Activated CD4-positive, alpha-beta T cell treated with anti-CD3 and anti-CD28 coated beads, Interleukin-10, Interleukin-2, amounts not matched to agents 100 ng/mL and 50 ng/mL, durations not matched to agents 16 hours and 8 hours (primary cell): ENCODE measurements at regions not wholly inside any gene's neighbourhood (a gene's known extent, or its start where the extent isn't known, plus 50 kb on each side); places are given as distances from the start of the nearest gene placed in this dataset.

Experiments
- DNase-seq: peaks from one replicate; pipeline ENCODE4 v3.0.0-alpha.2; 2020

DNA sequence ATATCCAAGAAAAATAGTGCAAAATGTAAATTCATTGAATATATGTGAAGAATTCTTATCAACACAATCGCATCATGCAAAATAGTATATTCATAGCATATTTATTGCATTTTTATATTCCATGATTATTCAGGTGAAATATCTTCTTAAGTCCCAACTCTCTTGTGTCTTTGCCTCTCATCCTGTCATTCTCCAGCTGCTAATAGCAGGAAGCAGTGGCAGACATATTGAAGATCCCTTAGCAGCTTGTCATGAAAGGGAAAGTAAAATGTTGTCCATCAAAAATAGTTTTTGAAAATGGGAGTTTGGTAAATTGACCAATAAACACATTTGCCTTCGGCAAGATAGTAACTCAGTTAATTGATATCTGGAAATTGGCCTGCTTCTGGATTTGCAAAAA lies 265.3 kb upstream of the TGFBR2 start:
- DNase-seq: no peak

DNA sequence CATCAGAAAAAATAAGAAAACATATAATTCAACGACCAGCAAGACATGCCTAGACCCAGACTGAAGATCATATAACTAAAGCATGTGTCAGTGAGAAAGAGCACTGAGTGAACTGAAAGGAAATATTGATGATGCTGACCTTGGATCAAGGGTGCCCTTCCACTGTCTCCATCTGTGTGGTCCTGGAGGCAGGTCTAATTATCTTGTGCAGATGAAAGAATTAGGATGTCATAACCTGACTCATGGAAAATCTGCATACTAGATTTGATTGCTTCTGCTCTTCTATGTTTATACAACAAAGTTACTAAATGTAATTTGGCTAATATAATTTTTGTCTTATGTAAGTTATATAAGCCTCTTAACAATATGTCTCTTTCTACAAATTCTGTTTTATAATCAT lies 264.6 kb upstream of the TGFBR2 start:
- DNase-seq: no peak

DNA sequence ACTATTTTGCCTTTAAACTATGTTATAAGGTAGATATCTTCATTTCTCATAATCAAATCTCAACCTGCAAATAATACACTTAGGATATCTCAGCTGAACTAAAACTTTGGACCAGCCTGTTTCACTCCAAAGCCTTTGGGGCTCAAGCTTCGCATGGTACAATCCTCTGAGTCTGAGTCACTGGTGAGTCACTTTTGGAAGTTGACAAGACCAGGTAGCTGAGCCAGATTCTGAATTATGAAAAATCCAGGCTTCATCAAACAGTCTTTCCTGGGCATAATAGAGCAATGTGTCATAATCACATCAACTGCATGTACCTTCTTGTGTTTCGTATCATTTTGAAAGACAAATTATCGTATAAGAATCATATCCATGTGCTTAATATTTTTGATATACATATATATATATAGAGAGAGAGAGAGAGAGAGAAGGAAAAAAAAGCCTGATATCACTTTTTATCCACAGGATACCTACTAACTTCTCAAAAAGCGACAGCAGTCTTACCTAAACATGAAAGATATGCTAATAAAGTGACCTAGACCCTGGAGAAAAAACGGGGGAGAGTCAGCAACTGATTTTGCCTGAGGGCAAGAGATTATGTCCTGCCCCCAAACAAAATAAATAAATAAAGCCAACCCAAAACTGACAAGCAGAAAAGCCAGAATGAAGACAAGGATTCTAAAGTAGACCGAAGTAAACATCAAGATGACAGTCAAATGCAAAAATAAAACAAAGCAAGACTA lies 263.9 kb upstream of the TGFBR2 start:
- peak; percentile 63 for DNase-seq

DNA sequence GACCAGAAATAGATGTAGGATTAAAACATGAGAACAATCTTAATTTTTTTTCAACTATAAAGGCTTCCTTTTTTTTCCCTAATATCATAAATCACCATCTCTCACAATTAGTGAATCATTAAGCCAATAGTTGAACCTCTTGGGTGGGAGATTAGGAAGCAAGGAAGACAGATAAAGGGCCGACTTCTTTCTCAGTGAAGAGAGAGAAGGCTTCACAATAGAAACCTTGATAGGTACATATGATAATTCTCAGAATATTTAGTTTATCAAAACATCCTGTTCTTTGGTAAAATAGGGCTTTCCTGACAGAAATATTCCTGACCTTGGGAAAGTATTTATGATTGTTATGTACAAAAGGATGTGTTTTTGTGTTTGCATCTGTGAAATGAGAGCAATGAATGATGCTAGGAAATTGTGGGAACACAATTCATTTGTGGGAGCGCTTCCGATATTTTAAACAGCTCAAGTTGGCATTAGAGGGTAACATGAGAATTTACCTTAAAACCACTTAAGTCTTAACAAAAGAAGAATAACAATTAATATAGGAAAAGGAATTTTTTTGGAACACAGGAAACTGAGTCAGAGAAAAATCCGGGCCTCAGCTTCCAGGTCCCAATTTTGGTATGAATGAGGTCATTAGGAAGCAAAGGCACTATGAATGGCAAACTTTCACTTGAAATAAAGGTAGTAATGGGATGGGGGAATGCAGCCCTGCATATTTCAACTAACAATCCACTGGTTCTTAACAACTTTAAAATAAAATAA lies 263.2 kb upstream of the TGFBR2 start:
- DNase-seq: no peak

DNA sequence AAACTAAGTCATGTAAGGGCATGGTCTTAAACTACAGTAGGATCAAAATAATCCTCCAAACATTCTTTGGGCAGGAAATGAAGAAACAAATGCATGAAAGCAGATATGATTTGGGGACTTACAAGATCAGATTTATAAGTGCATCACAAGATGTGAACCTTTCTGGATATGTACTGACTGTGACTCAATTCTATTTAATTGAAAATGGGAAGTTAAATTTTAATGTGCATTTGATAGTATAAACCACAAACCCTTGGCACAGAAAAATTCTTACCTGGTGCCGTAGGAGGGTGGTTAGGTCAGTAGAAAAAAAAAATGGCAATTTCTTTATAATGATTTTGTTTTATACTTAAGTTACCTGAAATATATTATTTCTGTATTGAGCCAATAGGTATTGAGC lies 262.5 kb upstream of the TGFBR2 start:
- DNase-seq: no peak

DNA sequence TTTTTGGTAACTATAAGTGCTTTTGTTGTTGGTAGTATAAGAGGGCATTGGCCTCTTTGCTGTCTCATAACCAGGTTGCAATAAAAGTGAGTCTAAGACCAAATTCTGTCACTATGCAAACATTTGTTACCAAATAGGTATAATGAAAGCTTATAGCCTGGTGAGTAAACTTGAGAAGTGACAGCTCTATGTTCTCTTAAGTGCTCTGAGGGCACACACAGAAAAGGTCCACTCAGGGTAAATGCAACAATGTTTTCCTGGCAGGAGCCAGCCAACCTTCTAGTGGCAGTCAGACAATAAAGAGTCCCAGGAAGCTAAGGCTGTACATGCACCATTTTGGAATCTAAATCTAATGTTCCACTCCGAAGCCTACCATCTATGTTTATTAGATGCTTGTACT lies 262.1 kb upstream of the TGFBR2 start:
- peak; percentile 47 for DNase-seq

DNA sequence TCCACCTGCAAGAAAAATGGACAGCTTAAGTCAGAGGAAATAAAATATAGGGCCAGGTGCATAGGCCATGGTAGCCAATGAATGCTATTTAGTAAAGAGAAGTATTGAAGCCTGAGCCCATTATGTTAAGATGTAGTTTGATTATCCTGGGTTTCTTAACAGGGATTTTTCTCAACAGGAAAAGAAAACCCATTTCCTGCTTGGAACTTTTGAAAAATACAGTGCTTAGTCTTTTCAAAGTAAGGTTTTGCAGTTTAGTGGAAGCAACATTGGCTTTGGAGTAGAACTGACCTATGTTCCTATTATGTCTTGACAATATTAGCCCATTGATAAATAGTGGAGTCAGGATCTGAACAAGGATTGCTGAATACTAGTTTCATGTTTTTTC lies 259.5 kb upstream of the TGFBR2 start:
- DNase-seq: no peak

DNA sequence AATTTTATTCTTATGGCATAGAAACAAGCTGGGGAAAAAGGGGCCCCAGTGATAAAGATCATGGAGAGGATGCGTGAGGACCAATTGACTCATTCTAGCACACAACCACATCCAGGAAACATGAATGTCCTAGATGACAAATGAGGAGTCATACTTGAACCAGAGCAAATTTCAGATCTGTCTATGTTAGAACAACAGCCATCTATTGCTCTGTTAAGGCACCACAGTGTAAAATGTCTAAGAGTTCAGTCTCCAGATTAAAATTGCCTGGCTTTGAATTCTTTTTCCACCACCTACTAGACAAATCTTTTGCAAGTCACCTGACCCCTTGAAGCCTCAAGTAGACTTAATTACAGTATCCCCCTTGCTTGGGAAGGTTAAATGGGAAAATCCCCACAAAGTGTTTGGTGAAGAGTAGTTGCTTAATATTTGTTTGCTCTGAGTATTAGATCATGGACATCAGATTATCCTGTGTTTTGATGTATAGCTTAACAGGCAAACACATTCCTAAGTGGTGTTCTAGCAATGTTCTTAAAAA lies 258.7 kb upstream of the TGFBR2 start:
- DNase-seq: peak; percentile 92

DNA sequence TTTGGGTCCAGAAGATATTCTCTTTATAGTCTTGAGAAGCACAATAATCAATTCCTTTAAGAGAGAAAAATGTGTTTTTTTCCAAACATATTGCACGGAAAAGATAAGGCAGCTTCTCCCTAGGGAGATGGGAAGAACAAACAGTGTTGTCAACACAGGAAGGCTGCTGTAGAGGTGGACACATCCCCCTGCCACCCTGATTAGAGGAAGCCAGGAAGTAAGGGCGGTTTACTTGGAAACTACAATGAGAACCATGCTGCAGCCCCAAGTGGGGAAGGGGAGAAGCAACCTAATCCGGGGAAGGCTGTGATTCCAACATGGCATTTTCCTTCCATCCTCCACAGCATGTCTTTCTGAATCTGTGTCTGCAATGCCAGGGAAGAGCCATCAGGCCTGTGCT lies 256.9 kb upstream of the TGFBR2 start:
- no peak for DNase-seq

DNA sequence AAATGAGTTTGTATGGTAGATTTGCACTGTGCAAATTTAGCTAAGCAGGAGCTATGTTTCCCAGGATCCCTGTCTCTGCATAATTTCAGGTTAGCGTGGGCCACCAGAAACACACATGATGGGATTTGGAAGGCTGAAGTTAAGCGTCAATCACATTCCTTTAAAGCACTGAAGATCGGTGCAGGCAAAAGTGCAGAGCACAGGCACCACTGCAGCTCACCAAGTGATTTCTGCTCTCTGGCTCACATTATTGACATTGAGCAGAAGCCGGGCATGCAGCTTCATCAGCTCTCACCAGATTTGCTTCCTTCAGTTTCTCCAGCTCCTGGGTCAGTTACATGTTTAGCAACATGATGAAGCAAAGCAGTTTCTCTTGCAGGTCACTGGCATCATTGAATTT lies 256.4 kb upstream of the TGFBR2 start:
- DNase-seq: no peak

DNA sequence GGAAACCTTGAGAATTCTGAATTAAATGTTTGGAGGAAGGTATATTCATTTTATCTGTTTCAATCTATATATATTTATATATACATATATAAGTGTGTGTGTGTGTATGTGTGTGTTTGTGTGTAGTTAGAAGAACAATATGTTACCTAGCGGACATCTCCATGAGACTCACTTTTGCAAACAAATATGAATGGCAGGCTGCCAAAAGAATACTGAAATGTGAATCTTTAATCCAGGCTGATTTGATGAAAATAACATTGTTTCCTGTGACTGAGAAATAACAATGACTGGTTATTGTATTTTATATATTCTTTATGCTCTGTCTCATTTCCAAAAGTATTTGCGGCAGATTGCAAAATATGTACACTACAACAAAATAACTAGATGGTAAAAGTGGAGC lies 255.5 kb upstream of the TGFBR2 start:
- DNase-seq: no peak

DNA sequence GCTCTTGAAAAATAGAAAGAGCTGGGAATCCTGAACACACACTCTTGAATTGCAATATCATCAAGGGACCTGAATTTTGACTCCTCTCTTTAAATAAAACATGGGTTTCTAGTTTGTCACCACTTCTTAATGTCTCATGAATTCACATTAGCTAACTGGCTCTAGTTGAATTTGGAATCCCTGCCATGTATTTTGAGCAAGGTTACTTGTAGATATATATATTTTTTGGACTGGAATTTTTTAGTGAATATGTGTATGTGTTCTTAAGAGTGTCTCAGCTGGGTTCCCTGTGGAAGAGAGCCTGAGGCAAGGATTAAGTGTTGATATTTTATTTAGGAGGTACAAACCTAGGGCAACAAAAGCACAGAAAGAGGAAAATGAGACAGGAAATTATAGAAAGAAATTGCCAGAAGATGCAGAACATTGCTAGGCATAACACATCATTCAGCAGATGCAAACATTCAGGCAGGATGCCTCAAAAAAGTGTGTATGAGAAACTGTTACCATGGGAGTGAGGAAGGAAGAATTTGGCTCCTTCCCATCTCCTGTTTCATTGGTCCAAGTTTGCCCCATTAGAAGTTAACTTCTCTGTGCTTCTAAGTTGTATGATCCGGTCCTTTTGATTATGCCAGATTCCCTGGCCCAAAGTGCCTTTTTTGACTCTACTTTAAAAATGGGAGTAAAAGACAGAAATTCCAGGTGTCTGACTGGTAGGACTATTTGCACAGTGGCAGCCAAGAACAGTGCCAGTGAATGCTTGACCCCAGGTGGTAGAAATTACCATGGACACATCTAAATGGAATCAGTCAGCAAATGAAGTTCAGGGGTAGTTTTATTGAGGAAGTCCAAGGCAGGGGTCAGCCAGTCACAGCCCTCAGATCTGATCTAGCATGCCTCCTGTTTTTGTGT lies 253.7 kb upstream of the TGFBR2 start:
- DNase-seq: no peak

DNA sequence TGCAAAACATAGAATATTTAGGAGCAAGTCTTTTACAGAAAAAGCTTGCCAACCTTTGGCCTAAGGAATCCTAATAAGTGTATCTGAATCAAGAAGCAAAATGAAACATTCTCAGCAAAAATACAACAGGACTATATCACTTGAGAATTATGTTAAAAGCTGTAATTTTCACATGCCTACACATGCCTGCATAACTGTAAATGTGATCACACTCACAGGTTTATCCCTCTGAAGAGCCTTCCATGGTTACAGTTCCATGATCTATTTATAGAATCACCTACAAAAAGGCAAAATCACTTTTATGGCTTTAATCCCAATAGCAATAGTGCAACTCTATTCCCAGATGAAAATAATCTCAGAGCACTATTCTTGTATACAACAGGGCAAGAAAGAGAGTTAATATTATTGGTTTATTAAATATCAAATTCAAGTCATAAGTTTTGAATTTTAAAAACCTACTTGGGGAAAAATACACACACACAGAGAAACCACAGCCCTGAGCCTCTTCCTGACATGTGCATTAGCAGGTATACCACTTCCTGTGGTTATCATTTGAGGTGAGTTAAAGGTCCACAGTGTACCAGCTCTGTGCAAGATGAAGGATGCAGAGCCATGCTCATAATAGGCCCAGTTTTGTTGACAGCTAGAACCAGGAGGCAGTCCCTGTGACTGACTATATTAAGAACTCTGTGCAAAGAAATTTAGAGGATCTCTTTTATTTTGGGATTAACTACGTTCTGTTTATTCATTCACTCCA lies 252.5 kb upstream of the TGFBR2 start:
- peak; percentile 92 for DNase-seq

DNA sequence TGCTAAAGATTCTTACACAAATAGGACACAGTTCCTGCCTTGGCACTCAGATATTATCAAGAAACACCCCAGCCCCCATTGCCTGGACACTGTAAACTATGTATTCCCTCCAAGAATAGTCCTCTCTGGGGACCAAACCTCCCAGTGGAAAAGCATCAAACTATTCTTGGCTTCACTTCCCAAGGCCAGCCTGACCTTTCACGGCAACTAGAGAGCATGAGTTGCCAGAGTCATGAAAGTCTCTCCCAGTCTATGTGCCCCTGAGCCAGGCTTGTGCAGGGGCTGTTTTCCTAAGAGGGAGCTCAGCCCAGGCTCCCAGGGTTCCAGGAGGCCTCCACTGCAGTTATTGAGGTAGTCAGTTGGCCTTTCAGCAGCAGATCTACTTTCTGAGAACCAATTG lies 251.9 kb upstream of the TGFBR2 start:
- DNase-seq: no peak

DNA sequence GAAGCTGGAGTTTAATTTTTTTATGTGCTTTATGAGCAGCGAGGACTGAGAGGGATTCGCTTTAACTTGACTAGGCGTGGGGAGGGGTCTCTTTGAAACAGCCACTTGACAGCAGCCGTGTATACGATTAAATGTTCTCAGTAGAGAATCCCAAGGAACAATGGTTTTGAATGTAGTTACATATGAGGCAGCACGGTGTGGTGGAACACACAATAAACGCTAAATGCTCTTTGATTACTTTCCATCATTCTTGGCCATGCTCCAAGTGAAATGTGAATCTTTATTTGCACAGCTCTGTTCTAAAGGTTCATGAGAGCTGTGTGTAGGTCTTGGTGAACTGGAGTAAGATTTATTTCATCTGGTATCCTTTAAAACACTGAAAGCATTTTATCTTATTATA lies 251.4 kb upstream of the TGFBR2 start:
- no peak for DNase-seq

DNA sequence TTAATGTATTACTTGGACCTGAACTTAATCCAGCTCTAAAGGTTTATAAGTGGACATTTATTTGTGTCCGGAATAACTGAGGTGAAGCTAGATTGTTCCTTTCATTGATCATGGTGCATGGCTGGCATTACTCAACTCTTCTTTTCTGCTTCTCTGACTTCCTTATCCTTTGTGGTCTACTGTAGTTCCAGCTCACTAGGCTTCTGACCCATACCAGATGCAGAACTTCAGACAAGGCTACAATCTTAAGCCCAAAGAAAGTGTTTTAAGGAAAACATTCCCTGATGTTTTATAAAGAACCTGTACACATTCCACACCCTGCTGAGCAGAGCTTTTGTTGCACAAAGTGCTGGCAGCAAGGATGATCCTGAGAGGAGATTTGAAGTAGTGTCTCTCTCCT lies 250.8 kb upstream of the TGFBR2 start:
- DNase-seq: no peak

DNA sequence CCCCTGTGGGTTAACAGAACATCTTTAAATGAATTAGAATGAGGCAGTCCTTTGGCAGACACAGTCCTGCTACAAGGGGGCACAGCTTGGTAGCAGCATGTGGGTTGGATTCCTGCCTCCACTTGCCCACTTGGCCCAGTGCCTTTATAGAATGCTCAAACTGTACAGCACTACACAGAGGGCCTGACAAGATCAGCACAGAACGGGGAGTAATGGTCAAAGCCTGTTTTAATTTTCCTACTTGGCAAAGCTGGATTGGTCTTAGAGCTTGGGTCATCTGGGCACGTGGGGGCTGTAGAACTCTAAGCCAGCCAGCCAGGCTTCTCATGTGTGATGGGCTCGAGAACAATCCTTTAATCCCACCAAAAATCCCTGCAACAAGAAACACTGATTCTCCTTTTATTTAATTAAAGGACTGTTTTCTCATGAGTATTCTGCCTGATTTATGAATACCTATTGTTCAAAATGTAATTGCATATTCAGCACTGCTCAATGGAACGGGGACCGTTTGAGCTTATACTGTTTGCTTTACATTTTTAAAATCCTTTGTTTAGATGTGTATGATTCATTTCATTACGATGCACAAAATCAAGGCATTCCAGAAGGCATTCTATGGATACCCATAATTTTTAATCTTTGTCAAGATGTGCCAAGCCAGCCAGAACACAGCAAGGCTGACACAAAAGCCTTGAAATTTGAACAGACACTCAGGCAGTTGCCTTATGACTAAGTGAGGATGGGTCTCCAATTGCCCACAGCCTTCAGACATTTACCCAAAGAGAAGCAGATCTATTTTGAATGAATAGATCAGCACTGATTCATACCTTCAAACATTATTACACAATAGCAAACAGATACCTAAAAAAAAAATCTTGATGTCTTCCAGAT lies 249.3 kb upstream of the TGFBR2 start:
- peak; percentile 22 for DNase-seq

DNA sequence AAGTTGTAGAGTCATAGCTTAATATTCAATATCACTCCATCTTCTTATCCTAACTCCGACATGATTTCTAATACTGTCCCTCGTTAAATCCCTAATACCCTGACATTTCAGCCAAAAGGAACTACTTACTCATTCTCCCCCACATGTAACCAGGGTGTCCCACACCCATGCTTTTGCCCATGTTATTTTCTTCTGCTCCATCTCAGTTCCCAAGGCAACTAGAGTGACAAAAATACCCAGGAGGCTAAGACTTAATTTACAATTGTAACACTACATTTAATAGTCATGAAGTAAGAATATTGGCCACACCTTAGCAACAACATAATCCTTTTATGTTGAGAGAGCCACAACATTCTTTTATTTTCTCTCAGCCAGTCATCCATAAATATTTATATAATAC lies 248.5 kb upstream of the TGFBR2 start:
- DNase-seq: no peak

DNA sequence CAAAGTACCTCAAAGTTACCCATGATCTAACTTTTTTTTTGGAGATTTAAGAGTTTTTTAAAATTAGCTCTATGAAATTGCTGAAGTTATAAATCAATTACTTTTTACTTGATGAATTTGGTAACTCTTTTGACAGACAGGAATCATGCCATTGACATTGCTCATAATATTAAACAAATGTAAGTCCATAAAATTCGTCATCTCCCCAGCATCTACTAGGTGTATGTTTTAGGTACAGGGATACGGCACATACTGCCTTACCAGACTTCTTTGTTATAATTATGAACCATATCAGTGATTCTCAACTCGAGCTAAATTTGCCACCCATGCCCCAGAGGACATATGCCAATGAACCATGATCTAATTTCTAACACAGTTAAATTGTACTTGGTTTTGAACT lies 247.5 kb upstream of the TGFBR2 start:
- DNase-seq: no peak

DNA sequence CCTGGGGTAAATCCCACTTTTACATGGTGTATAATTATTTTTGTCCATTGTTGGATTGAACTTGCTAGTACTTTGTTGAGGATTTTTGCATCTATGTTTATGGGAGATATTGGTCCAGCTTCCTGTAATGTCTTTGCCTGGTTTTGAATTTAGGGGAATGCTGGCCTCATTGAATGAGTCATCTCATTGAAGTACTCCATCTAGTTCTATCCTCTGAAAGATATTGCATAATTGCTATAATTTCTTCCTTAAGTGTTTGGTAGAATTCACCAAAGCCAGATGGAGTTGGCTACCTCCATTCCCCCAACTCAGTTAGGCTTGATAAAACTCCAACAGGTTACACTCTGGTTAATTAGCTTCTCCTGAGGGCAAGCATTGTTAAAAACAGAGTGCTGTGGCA lies 237.4 kb upstream of the TGFBR2 start:
- no peak for DNase-seq

DNA sequence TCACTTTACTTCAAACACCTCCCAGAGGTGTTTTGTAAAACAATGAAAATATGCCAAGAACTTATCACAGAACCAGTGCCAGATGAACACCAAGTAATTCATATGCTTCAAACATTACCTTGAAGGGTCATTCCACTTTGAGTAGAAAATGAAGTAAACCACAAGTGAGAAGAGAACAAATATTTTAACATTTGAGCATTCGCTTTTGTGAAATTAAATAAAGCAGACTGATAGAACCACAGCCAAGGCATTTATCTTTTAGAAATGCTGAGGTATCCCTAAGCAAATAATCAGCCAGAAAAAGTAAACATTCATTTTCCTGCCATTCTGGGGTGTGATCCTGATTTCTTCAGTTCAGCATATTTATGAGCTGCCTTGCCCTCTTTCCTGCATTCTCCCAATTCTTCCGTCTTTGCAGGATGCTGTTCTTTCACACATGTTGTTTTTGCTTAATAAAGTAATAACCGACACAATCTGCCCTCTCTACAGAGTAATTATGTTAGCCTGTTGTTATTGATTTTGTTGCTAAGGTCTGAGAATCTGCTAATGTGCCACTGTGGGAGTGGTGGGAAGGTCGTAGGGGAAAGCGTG lies 235.6 kb upstream of the TGFBR2 start:
- no peak for DNase-seq
